ENCODE measurements at regions not wholly inside any gene's neighbourhood (a gene's known extent, or its start where the extent isn't known, plus 50 kb on each side); places are given as distances from the start of the nearest gene placed in this dataset.

GRCh38 chr7:132024290-132024689, 467.9 kb upstream of the PODXL start:
- TF ChIP-seq CTCF (IDR thresholded peaks at IDR 0.05; ENCODE audit: insufficient read depth, low read length) (no peak), GABPA (IDR thresholded peaks at IDR 0.05; ENCODE audit: low read depth) (no peak), POLR2AphosphoS5 (IDR thresholded peaks at IDR 0.05; ENCODE audit: low read depth) (no peak), REST (IDR thresholded peaks at IDR 0.05; ENCODE audit: insufficient replicate concordance, low read depth) (no peak)
